ENCODE measurements at regions not wholly inside any gene's neighbourhood (a gene's known extent, or its start where the extent isn't known, plus 50 kb on each side); places are given as distances from the start of the nearest gene placed in this dataset.
"Not testable (repeated sequence)": the region's sequence is repeated elsewhere in the genome, so short reads cannot be mapped to it uniquely, and the experiment has no call there.

GRCh38 chr12:89774645-89775044, 66.0 kb upstream of the ATP2B1 start:
- in situ Hi-C loops (cut with HindIII; ENCODE audit: low pct_ligation_motif_present, low pct_unique_long_range_greater_than_20kb, low sequenced_read_pairs), result no loop called here
- no peak for DNase-seq

GRCh38 chr12:89770391-89770790, 61.8 kb upstream of the ATP2B1 start:
- in situ Hi-C loops (cut with HindIII; ENCODE audit: low pct_ligation_motif_present, low pct_unique_long_range_greater_than_20kb, low sequenced_read_pairs), result no loop called here
- DNase-seq, result no peak

- in situ Hi-C loops (cut with HindIII; ENCODE audit: low pct_ligation_motif_present, low pct_unique_long_range_greater_than_20kb, low sequenced_read_pairs), result no loop called here
- DNase-seq, result no peak
Observed at GRCh38 chr12:89769483-89769818, 60.8 kb upstream of the ATP2B1 start.

- in situ Hi-C loops (cut with HindIII; ENCODE audit: low pct_ligation_motif_present, low pct_unique_long_range_greater_than_20kb, low sequenced_read_pairs), result no loop called here
- peak; percentile 24 for DNase-seq
Observed at GRCh38 chr12:89768586-89769482, 60.2 kb upstream of the ATP2B1 start.

GRCh38 chr12:89765959-89766824, 57.6 kb upstream of the ATP2B1 start:
- no peak for DNase-seq
- in situ Hi-C loops (cut with HindIII; ENCODE audit: low pct_ligation_motif_present, low pct_unique_long_range_greater_than_20kb, low sequenced_read_pairs), result no loop called here

- in situ Hi-C loops (cut with HindIII; ENCODE audit: low pct_ligation_motif_present, low pct_unique_long_range_greater_than_20kb, low sequenced_read_pairs); DNase-seq: not testable (repeated sequence)
Observed at GRCh38 chr12:89764164-89764563, 55.5 kb upstream of the ATP2B1 start.

GRCh38 chr12:89762498-89763170, 54.0 kb upstream of the ATP2B1 start:
- DNase-seq, result no peak
- in situ Hi-C loops (cut with HindIII; ENCODE audit: low pct_ligation_motif_present, low pct_unique_long_range_greater_than_20kb, low sequenced_read_pairs), result no loop called here

- in situ Hi-C loops (cut with HindIII; ENCODE audit: low pct_ligation_motif_present, low pct_unique_long_range_greater_than_20kb, low sequenced_read_pairs), result no loop called here
- no peak for DNase-seq
Observed at GRCh38 chr12:89760783-89761182, 52.1 kb upstream of the ATP2B1 start.

All from ACHN (cell line).